ENCODE measurements at regions not wholly inside any gene's neighbourhood (a gene's known extent, or its start where the extent isn't known, plus 50 kb on each side); places are given as distances from the start of the nearest gene placed in this dataset.
A peak's percentile ranks its signal among the peaks of the same experiment; 100 is the strongest.

DNA sequence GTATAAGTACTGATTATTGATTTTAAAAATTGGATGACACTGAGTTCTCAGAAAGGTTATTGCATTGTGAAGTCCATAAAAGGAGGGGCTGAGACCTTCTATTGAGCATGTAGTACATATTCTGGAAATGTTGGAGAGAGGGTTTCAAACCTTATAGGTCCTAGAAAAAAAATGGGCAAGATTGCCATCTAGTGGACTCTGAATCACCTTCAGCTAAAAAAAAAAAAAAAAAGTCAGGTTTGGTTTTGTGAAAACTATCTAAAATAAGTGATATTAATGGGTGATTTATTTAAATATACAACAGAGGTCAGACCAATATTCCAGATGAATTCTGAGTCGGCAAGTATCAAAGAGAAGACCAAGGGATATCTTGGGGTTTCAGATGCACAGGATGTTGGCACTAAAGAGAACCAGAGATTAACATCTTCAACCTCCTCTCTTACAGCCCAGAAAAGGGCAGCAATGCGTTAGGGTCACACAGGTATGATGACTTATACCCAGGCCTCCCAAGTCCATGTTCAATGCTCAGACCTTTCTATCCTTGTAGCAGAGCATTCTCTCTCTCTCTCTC is 109.8 kb upstream of the NMUR2 start:
- TF ChIP-seq, protein P1, sequence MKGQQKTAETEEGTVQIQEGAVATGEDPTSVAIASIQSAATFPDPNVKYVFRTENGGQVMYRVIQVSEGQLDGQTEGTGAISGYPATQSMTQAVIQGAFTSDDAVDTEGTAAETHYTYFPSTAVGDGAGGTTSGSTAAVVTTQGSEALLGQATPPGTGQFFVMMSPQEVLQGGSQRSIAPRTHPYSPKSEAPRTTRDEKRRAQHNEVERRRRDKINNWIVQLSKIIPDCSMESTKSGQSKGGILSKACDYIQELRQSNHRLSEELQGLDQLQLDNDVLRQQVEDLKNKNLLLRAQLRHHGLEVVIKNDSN (IDR thresholded peaks at IDR 0.05): no peak
- 0 out of 2 replicates have a peak, but pooled peaks have one; percentile 19 for TF ChIP-seq RAD21 (IDR thresholded peaks at IDR 0.05; ENCODE audit: low read depth)

GRCh38 chr5:152523964-152524363 is 118.9 kb upstream of the NMUR2 start:
- TF ChIP-seq FOXM1 (IDR thresholded peaks at IDR 0.05; ENCODE audit: borderline replicate concordance, low read depth): no peak

DNA sequence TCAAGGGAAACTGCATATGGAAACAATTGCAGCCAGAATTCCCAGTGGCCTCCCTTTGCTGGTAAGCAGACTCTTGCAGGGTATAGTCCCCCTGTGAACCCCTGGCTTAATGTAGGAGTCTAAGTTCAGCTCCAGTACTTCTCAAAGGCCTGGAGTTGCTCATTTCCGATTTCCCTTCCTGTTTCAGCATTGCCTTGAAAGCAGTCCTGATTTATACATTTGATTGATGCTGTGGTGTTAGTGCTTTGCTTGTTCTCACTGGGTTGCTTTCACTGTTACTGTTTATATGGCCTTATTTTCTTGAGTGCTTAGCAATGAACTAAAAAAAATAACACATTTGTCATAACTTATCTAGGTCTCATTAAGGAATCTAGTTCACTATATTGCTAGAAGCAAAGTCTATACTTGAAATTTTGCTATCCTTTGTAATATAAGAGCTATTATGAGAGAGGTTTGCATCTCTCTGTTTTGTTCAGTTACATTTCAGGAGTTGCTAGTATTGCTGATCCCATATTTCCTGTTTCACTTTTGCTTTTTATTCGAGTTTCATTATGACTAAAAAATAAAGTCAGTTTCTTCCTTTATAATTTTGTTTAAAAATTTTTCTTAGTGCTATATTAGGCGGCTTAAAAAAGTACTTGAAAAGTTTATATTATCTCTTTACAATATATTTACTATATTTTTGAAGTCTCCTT is 122.4 kb upstream of the NMUR2 start:
- TF ChIP-seq MAX (IDR thresholded peaks at IDR 0.05) (no peak), NFIC (IDR thresholded peaks at IDR 0.05) (no peak), TCF12 (IDR thresholded peaks at IDR 0.05; ENCODE audit: low read depth) (no peak), TEAD4 (IDR thresholded peaks at IDR 0.05) (no peak), CEBPB (IDR thresholded peaks at IDR 0.05) (no peak), FOXM1 (IDR thresholded peaks at IDR 0.05; ENCODE audit: borderline replicate concordance, low read depth) (no peak), EP300 (IDR thresholded peaks at IDR 0.05; ENCODE audit: borderline replicate concordance) (no peak), YY1 (IDR thresholded peaks at IDR 0.05; ENCODE audit: low read depth) (no peak), TAF1 (IDR thresholded peaks at IDR 0.05; ENCODE audit: low read depth) (no peak), EGR1 (IDR thresholded peaks at IDR 0.05) (no peak), CREB1 (IDR thresholded peaks at IDR 0.05; ENCODE audit: low read depth) (no peak), RAD21 (IDR thresholded peaks at IDR 0.05; ENCODE audit: low read depth) (no peak), ZBTB7A (IDR thresholded peaks at IDR 0.05; ENCODE audit: low read depth) (no peak)
- TF ChIP-seq, protein P1 (IDR thresholded peaks at IDR 0.05): no peak
- TF ChIP-seq, protein P2, sequence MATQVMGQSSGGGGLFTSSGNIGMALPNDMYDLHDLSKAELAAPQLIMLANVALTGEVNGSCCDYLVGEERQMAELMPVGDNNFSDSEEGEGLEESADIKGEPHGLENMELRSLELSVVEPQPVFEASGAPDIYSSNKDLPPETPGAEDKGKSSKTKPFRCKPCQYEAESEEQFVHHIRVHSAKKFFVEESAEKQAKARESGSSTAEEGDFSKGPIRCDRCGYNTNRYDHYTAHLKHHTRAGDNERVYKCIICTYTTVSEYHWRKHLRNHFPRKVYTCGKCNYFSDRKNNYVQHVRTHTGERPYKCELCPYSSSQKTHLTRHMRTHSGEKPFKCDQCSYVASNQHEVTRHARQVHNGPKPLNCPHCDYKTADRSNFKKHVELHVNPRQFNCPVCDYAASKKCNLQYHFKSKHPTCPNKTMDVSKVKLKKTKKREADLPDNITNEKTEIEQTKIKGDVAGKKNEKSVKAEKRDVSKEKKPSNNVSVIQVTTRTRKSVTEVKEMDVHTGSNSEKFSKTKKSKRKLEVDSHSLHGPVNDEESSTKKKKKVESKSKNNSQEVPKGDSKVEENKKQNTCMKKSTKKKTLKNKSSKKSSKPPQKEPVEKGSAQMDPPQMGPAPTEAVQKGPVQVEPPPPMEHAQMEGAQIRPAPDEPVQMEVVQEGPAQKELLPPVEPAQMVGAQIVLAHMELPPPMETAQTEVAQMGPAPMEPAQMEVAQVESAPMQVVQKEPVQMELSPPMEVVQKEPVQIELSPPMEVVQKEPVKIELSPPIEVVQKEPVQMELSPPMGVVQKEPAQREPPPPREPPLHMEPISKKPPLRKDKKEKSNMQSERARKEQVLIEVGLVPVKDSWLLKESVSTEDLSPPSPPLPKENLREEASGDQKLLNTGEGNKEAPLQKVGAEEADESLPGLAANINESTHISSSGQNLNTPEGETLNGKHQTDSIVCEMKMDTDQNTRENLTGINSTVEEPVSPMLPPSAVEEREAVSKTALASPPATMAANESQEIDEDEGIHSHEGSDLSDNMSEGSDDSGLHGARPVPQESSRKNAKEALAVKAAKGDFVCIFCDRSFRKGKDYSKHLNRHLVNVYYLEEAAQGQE (IDR thresholded peaks at IDR 0.05; ENCODE audit: low read depth): no peak

- TF ChIP-seq, protein P2 (IDR thresholded peaks at IDR 0.05; ENCODE audit: low read depth): no peak
- TF ChIP-seq FOXM1 (IDR thresholded peaks at IDR 0.05; ENCODE audit: borderline replicate concordance, low read depth) (no peak), CREB1 (IDR thresholded peaks at IDR 0.05; ENCODE audit: low read depth) (no peak), TCF12 (IDR thresholded peaks at IDR 0.05; ENCODE audit: low read depth) (no peak), RAD21 (IDR thresholded peaks at IDR 0.05; ENCODE audit: low read depth) (no peak), YY1 (IDR thresholded peaks at IDR 0.05; ENCODE audit: low read depth) (no peak), NFIC (IDR thresholded peaks at IDR 0.05) (no peak), CEBPB (IDR thresholded peaks at IDR 0.05) (no peak), ZBTB7A (IDR thresholded peaks at IDR 0.05; ENCODE audit: low read depth) (no peak), MAX (IDR thresholded peaks at IDR 0.05) (no peak), TEAD4 (IDR thresholded peaks at IDR 0.05) (no peak), EP300 (IDR thresholded peaks at IDR 0.05; ENCODE audit: borderline replicate concordance) (no peak)
- TF ChIP-seq, protein P1 (IDR thresholded peaks at IDR 0.05): no peak
These were observed 124.4 kb upstream of the NMUR2 start for GRCh38 chr5:152529440-152529839.

DNA sequence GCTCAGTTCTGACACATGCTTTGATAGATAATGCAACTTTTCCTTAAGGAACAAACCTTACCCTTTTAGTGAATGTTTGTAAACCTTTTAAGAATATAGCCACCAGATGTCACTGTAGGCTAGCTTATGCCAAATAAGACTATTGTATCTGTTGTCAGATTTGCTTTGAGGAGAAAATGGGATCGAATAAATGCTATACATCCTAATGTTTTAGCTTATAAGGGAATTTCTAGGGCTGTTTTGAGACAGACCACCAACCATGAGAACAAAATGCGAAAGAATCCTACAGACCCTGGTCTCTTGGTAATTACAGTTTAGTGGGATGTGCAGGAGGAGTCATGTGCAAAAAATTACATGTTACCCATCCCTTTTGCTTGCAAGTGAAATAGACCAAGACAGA is 127.6 kb upstream of the NMUR2 start:
- no peak for TF ChIP-seq FOXM1 (IDR thresholded peaks at IDR 0.05; ENCODE audit: borderline replicate concordance, low read depth)
- TF ChIP-seq RAD21 (IDR thresholded peaks at IDR 0.05; ENCODE audit: low read depth): peak; percentile 71

DNA sequence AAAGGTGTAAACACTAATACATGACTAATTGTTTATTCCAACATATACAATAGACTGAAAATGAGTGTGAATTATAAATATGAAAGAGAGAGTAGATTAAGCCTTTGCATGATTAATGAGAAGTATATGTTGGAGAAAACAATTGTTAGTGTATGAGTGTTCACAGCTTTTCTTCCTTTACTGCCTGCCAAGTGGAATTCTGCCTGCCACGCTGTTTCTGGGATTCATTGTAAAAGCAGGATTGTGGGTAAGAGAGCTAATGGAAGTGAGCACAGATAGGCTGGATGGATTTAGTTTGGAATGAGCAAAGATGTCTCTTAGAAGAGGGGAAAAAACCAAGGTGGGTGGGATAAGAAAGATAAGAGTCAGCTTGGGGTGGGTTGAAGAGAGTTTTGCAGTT is 129.6 kb upstream of the NMUR2 start:
- no peak for TF ChIP-seq EP300 (IDR thresholded peaks at IDR 0.05; ENCODE audit: borderline replicate concordance)
- no peak for TF ChIP-seq EGR1 (IDR thresholded peaks at IDR 0.05)
- no peak for TF ChIP-seq TEAD4 (IDR thresholded peaks at IDR 0.05)
- no peak for TF ChIP-seq TAF1 (IDR thresholded peaks at IDR 0.05; ENCODE audit: low read depth)
- no peak for TF ChIP-seq MAX (IDR thresholded peaks at IDR 0.05)
- no peak for TF ChIP-seq CEBPB (IDR thresholded peaks at IDR 0.05)
- TF ChIP-seq, protein P1 (IDR thresholded peaks at IDR 0.05): no peak
- TF ChIP-seq FOXM1 (IDR thresholded peaks at IDR 0.05; ENCODE audit: borderline replicate concordance, low read depth): no peak
- no peak for TF ChIP-seq ZBTB7A (IDR thresholded peaks at IDR 0.05; ENCODE audit: low read depth)
- no peak for TF ChIP-seq RAD21 (IDR thresholded peaks at IDR 0.05; ENCODE audit: low read depth)
- TF ChIP-seq NFIC (IDR thresholded peaks at IDR 0.05): no peak
- no peak for TF ChIP-seq TCF12 (IDR thresholded peaks at IDR 0.05; ENCODE audit: low read depth)
- no peak for TF ChIP-seq YY1 (IDR thresholded peaks at IDR 0.05; ENCODE audit: low read depth)
- no peak for TF ChIP-seq CREB1 (IDR thresholded peaks at IDR 0.05; ENCODE audit: low read depth)
- TF ChIP-seq, protein P2 (IDR thresholded peaks at IDR 0.05; ENCODE audit: low read depth): no peak

All from Ishikawa (cell line).